ENCODE measurements at regions not wholly inside any gene's neighbourhood (a gene's known extent, or its start where the extent isn't known, plus 50 kb on each side); places are given as distances from the start of the nearest gene placed in this dataset.

- TF ChIP-seq POLR2AphosphoS5 (IDR thresholded peaks at IDR 0.05) = no peak
- TF ChIP-seq CTCF (IDR thresholded peaks at IDR 0.05) = no peak
- no peak for TF ChIP-seq EP300 (IDR thresholded peaks at IDR 0.05)
- TF ChIP-seq POLR2A (IDR thresholded peaks at IDR 0.05) = no peak
Observed at GRCh38 chr5:77869116-77869798, 93.1 kb upstream of the TBCA start.

GRCh38 chr5:77867914-77868313, 91.8 kb upstream of the TBCA start:
- DNase-seq = no peak
- intact Hi-C loops (cut with DNase I) = no loop called here
- 79 to 87% methylated on average over 4 of the region's 4 CpGs for WGBS, 2 donors

More at GRCh38 chr5:77869116-77869798, 93.1 kb upstream of the TBCA start:
- Histone ChIP-seq H3K4me3 (no peak overlapping the region), H3K4me1 (no peaks in the 10 kb centered on the region), H3K27ac (no peak overlapping the region), H3K27me3 (no peaks in the 10 kb centered on the region), H3K36me3 (no peaks in the 10 kb centered on the region), H3K9me3 (no peaks in the 10 kb centered on the region)
- intact Hi-C loops (cut with DNase I) = no loop called here
- no peak for DNase-seq
- 74 to 81% methylated on average over 11 of the region's 11 CpGs for WGBS, 2 donors

GRCh38 chr5:77867194-77867691, 91.1 kb upstream of the TBCA start:
- Histone ChIP-seq H3K27ac (no peak overlapping the region), H3K4me3 (no peak overlapping the region), H3K27me3 (no peaks in the 10 kb centered on the region), H3K4me1 (no peaks in the 10 kb centered on the region), H3K9me3 (no peaks in the 10 kb centered on the region), H3K36me3 (no peaks in the 10 kb centered on the region)
- DNase-seq = no peak
- TF ChIP-seq CTCF (IDR thresholded peaks at IDR 0.05) (no peak), POLR2AphosphoS5 (IDR thresholded peaks at IDR 0.05) (no peak), EP300 (IDR thresholded peaks at IDR 0.05) (no peak), POLR2A (IDR thresholded peaks at IDR 0.05) (no peak)
- intact Hi-C loops (cut with DNase I) = no loop called here
- WGBS, 2 donors = 29 to 39% methylated on average over 2 of the region's 2 CpGs

More at GRCh38 chr5:77867914-77868313, 91.8 kb upstream of the TBCA start:
- TF ChIP-seq POLR2AphosphoS5 (IDR thresholded peaks at IDR 0.05) = no peak
- no peak for TF ChIP-seq POLR2A (IDR thresholded peaks at IDR 0.05)
- TF ChIP-seq CTCF (IDR thresholded peaks at IDR 0.05) = no peak
- TF ChIP-seq EP300 (IDR thresholded peaks at IDR 0.05) = no peak
- H3K4me3 ChIP-seq = no peak overlapping the region
- H3K27ac ChIP-seq = no peak overlapping the region
- H3K36me3 ChIP-seq = no peaks in the 10 kb centered on the region
- no peaks in the 10 kb centered on the region for H3K4me1 ChIP-seq
- no peaks in the 10 kb centered on the region for H3K27me3 ChIP-seq
- H3K9me3 ChIP-seq = no peaks in the 10 kb centered on the region

- Histone ChIP-seq H3K4me3 (no peak overlapping the region), H3K27me3 (no peaks in the 10 kb centered on the region), H3K27ac (no peak overlapping the region), H3K9me3 (no peaks in the 10 kb centered on the region), H3K4me1 (no peaks in the 10 kb centered on the region), H3K36me3 (no peaks in the 10 kb centered on the region)
- intact Hi-C loops (cut with DNase I) = no loop called here
- TF ChIP-seq CTCF (IDR thresholded peaks at IDR 0.05) (no peak), EP300 (IDR thresholded peaks at IDR 0.05) (no peak), POLR2A (IDR thresholded peaks at IDR 0.05) (no peak)
- WGBS, 2 donors = 81 to 90% methylated on average over 7 of the region's 7 CpGs
- no peak for DNase-seq
Observed at GRCh38 chr5:77866198-77866597, 90.1 kb upstream of the TBCA start.

GRCh38 chr5:77864997-77865396, 88.9 kb upstream of the TBCA start:
- no peak for DNase-seq
- H3K27ac ChIP-seq = no peak overlapping the region
- H3K9me3 ChIP-seq = no peaks in the 10 kb centered on the region
- WGBS, 2 donors = 52 to 73% methylated on average over 8 of the region's 8 CpGs
- H3K4me3 ChIP-seq = no peak overlapping the region
- H3K27me3 ChIP-seq = no peaks in the 10 kb centered on the region
- H3K36me3 ChIP-seq = no peaks in the 10 kb centered on the region
- intact Hi-C loops (cut with DNase I) = no loop called here
- no peaks in the 10 kb centered on the region for H3K4me1 ChIP-seq
- TF ChIP-seq CTCF (IDR thresholded peaks at IDR 0.05) = no peak
- TF ChIP-seq EP300 (IDR thresholded peaks at IDR 0.05) = no peak
- no peak for TF ChIP-seq POLR2AphosphoS5 (IDR thresholded peaks at IDR 0.05)
- no peak for TF ChIP-seq POLR2A (IDR thresholded peaks at IDR 0.05)

All from sigmoid colon (tissue), 6 donors.